ENCODE measurements at regions not wholly inside any gene's neighbourhood (a gene's known extent, or its start where the extent isn't known, plus 50 kb on each side); places are given as distances from the start of the nearest gene placed in this dataset.

DNA sequence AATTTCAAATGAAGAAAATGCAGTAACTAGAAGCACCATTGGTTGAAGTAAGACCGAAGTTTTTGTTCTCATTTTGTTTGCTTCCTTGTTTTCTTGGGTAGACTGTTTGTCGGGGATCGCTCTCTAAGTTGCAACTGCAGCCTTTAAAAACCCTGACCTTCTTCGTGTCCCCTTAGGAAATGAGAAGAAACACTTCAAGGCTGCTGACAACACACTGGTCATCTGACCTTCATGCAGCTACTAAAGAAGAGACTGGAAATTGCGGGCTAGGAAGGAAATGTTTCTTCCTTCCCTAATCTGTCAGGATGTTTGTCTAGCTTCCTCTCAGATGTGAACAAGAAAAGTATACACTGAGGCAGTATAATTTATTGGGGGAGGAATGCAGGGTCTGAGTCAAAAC lies 50.7 kb upstream of the CHSY3 start:
- TF ChIP-seq POLR2AphosphoS5 (IDR thresholded peaks at IDR 0.05; ENCODE audit: low read depth, low read length) (no peak), TAF1 (IDR thresholded peaks at IDR 0.05; ENCODE audit: low read depth, low read length) (no peak), POLR2A (IDR thresholded peaks at IDR 0.05; ENCODE audit: low read depth, low read length) (no peak), SPI1 (IDR thresholded peaks at IDR 0.05; ENCODE audit: low read depth, low read length) (no peak), PAX5 (IDR thresholded peaks at IDR 0.05; ENCODE audit: insufficient read depth, low read length, severe bottlenecking) (no peak), POU2F2 (IDR thresholded peaks at IDR 0.05; ENCODE audit: low read depth, low read length) (no peak)

Measured in GM12891 (cell line).